ENCODE measurements at regions not wholly inside any gene's neighbourhood (a gene's known extent, or its start where the extent isn't known, plus 50 kb on each side); places are given as distances from the start of the nearest gene placed in this dataset.

GRCh38 chr13:100798739-100799361 lies 124.3 kb upstream of the TMTC4 start:
- no peak overlapping the region for H3K4me3 ChIP-seq (ENCODE audit: low read depth, low read length)
- TF ChIP-seq CTCF (IDR thresholded peaks at IDR 0.05; ENCODE audit: insufficient read depth, low read depth, low read length, missing control alignments), result no peak
- DNase-seq (ENCODE audit: low read depth), result no peak

DNA sequence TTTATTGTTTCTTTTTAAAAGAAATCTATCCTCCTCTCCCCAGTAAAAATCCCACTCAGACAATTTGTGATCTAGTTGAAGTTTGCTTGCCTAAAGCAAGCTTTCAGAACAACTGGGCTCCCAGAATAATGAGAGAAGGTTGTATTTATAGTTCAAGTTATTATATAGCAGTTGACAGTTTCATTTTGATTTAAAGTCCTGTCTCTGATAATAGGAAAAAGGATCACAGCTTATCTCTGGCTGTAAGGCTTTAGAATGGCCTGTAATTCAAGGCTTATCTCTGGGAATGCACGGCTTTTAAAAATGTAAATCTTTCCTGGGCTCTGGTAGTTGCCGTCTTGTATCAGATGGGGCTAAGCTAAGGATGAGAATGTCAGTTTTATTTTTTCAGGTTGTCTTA lies 123.3 kb upstream of the TMTC4 start:
- DNase-seq (ENCODE audit: low read depth), result no peak

GRCh38 chr13:100796463-100796862 lies 121.9 kb upstream of the TMTC4 start:
- DNase-seq (ENCODE audit: low read depth), result no peak
- no peak for TF ChIP-seq CTCF (IDR thresholded peaks at IDR 0.05; ENCODE audit: insufficient read depth, low read depth, low read length, missing control alignments)
- no peak overlapping the region for H3K4me3 ChIP-seq (ENCODE audit: low read depth, low read length)

More for the DNA sequence above, 123.3 kb upstream of the TMTC4 start:
- H3K4me3 ChIP-seq (ENCODE audit: low read depth, low read length), result no peak overlapping the region
- TF ChIP-seq CTCF (IDR thresholded peaks at IDR 0.05; ENCODE audit: insufficient read depth, low read depth, low read length, missing control alignments), result no peak

DNA sequence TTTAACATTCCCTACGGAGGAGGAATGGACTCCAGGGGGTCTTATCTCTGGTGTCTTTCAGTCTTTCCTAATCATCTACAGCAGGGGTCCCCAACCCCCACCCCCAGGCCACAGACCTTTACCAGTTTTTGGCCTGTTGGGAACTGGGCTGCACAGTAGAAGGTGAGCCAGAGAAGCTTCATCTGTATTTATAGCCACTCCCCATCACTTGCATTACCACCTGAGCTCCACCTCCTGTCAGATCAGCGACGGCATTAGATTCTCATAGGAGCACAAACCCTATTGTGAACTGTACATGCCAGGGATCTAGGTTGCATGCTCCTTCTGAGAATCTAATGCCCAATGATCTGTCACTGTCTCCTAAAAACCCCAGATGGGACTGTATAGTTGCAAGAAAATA lies 120.0 kb upstream of the TMTC4 start:
- no peak for TF ChIP-seq CTCF (IDR thresholded peaks at IDR 0.05; ENCODE audit: insufficient read depth, low read depth, low read length, missing control alignments)
- no peak overlapping the region for H3K4me3 ChIP-seq (ENCODE audit: low read depth, low read length)
- DNase-seq (ENCODE audit: low read depth), result no peak

GRCh38 chr13:100790405-100790804 lies 115.8 kb upstream of the TMTC4 start:
- DNase-seq (ENCODE audit: low read depth), result no peak
- H3K4me3 ChIP-seq (ENCODE audit: low read depth, low read length), result no peak overlapping the region
- no peak for TF ChIP-seq CTCF (IDR thresholded peaks at IDR 0.05; ENCODE audit: insufficient read depth, low read depth, low read length, missing control alignments)

GRCh38 chr13:100789968-100790367 lies 115.4 kb upstream of the TMTC4 start:
- DNase-seq (ENCODE audit: low read depth), result peak; percentile 44
- no peak overlapping the region for H3K4me3 ChIP-seq (ENCODE audit: low read depth, low read length)
- TF ChIP-seq CTCF (IDR thresholded peaks at IDR 0.05; ENCODE audit: insufficient read depth, low read depth, low read length, missing control alignments), result no peak

DNA sequence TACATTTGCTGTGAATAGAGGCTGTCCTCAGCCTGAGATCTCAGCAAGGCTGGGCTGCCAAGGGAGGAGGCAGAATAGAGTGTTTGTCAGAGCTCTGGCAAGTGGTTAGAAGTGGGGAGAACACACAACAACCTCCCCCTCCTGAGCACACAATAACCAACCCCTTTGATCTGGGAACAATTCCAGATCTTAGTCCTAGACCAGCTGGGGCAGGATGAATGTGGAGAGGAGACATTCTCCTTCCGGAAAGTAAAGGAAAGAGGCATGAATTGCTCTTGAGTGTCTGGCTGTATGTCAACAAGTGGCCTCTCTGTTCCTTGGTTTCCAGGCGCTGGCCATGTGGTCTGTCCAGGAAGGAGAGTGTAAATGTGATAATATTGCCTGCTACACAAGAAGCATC lies 114.9 kb upstream of the TMTC4 start:
- TF ChIP-seq CTCF (IDR thresholded peaks at IDR 0.05; ENCODE audit: insufficient read depth, low read depth, low read length, missing control alignments), result no peak
- DNase-seq (ENCODE audit: low read depth), result no peak
- no peak overlapping the region for H3K4me3 ChIP-seq (ENCODE audit: low read depth, low read length)

All from GM12865 (cell line).